Keratinocyte (primary cell): ENCODE measurements at regions not wholly inside any gene's neighbourhood (a gene's known extent, or its start where the extent isn't known, plus 50 kb on each side); places are given as distances from the start of the nearest gene placed in this dataset.

Experiments used
- EZH2 ChIP-seq: IDR thresholded peaks from one replicate; pipeline ENCODE4 v1.6.1; 2012; ENCODE audit warnings: inconsistent platforms, mild to moderate bottlenecking, low read length, moderate library complexity
- TF ChIP-seq, protein P1 (sequence below), 3 experiments: IDR thresholded peaks in 1 of 3; conservative IDR thresholded peaks in 1 of 3; optimal IDR thresholded peaks in 1 of 3; 2 replicates in 2 of 3; 3 replicates in 1 of 3; pipeline versions ENCODE3 to v1.5.1; 2011; ENCODE audit warnings: low read length in 3 of 3, mild to moderate bottlenecking in 3 of 3, moderate library complexity in 2 of 3, control low read depth in 1 of 3, inconsistent platforms in 1 of 3; ENCODE audit not compliant: insufficient read depth in 2 of 3; ENCODE audit errors: extremely low read depth in 1 of 3

- TF ChIP-seq, protein P1, sequence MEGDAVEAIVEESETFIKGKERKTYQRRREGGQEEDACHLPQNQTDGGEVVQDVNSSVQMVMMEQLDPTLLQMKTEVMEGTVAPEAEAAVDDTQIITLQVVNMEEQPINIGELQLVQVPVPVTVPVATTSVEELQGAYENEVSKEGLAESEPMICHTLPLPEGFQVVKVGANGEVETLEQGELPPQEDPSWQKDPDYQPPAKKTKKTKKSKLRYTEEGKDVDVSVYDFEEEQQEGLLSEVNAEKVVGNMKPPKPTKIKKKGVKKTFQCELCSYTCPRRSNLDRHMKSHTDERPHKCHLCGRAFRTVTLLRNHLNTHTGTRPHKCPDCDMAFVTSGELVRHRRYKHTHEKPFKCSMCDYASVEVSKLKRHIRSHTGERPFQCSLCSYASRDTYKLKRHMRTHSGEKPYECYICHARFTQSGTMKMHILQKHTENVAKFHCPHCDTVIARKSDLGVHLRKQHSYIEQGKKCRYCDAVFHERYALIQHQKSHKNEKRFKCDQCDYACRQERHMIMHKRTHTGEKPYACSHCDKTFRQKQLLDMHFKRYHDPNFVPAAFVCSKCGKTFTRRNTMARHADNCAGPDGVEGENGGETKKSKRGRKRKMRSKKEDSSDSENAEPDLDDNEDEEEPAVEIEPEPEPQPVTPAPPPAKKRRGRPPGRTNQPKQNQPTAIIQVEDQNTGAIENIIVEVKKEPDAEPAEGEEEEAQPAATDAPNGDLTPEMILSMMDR (optimal IDR thresholded peaks at IDR 0.05 in 1 of 3, IDR thresholded peaks at IDR 0.05 in 1 of 3, conservative IDR thresholded peaks at IDR 0.05 in 1 of 3; ENCODE audit: extremely low read depth in 1 of 3, insufficient read depth in 2 of 3, low read length in 3 of 3): no peak
- TF ChIP-seq EZH2: no peak
These were observed 507.9 kb downstream of the PCDH7 start for GRCh38 chr4:31228068-31228467.
